Astrocyte of the spinal cord (primary cell): ENCODE measurements at regions not wholly inside any gene's neighbourhood (a gene's known extent, or its start where the extent isn't known, plus 50 kb on each side); places are given as distances from the start of the nearest gene placed in this dataset.

Source experiments
- DNase-seq: peaks from one replicate; pipeline ENCODE4 v3.0.0; 2011; ENCODE audit warnings: low read depth, low spot score
- H3K4me3 ChIP-seq: 2 replicates; pipeline ENCODE4 v1.5.1; 2011; ENCODE audit warnings: low read depth, mild to moderate bottlenecking, low read length, moderate library complexity
- in situ Hi-C: cut with HindIII; loops from 2 replicates; pipeline ENCODE4 v1.10.0; 2017; ENCODE audit warnings: low sequenced_read_pairs
- TF ChIP-seq, protein P1 (sequence below): IDR thresholded peaks from 2 replicates; pipeline ENCODE4 v1.5.1; 2012; ENCODE audit warnings: low read depth, mild to moderate bottlenecking, low read length, inconsistent platforms

DNA sequence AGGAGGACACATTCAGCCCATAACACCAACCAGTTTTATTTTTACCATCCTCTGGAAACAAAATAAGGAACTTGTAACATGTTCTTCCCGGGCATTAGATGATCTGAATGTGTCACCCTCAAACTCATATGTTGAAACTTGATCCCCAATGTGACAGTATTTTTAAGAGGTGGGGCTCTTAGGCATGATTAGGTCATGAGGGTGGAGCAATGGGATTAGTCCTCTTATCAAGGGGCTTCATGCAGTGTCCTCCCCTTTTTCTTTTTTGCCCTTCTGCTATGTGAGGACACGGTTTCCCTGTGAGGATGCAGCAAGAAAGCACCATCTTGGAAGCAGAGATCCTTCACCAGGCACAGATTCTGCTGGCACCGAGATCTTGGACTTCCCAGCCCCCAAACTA is 401.5 kb upstream of the TRIB2 start:
- DNase-seq, result no peak
- no peak overlapping the region for H3K4me3 ChIP-seq
- TF ChIP-seq, protein P1, sequence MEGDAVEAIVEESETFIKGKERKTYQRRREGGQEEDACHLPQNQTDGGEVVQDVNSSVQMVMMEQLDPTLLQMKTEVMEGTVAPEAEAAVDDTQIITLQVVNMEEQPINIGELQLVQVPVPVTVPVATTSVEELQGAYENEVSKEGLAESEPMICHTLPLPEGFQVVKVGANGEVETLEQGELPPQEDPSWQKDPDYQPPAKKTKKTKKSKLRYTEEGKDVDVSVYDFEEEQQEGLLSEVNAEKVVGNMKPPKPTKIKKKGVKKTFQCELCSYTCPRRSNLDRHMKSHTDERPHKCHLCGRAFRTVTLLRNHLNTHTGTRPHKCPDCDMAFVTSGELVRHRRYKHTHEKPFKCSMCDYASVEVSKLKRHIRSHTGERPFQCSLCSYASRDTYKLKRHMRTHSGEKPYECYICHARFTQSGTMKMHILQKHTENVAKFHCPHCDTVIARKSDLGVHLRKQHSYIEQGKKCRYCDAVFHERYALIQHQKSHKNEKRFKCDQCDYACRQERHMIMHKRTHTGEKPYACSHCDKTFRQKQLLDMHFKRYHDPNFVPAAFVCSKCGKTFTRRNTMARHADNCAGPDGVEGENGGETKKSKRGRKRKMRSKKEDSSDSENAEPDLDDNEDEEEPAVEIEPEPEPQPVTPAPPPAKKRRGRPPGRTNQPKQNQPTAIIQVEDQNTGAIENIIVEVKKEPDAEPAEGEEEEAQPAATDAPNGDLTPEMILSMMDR, result no peak
- in situ Hi-C loops, result loop anchor here (25.0 kb wide), 1 partner anchor 397 kb away; the partner anchor contains the start of gene TRIB2

DNA sequence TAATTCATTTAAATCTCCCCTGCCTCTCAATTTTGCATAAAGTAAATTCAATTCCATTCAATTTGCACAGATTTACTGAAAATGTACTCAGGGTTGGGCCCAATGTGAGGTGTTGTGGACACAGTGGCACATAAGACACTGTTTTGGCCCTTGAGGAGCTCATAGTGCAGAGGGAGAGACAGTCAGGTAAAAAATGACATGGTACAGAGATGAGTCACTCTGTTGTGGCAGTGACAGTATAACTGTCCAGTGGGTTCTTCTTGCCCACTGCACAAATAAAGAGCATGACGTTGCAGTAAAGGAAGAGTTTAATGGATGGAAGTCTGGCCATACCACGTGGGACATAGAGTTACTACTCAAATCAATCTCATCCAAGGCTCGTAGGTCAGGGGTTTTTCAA is 400.3 kb upstream of the TRIB2 start:
- TF ChIP-seq, protein P1, result no peak
- in situ Hi-C loops, result loop anchor here (25.0 kb wide), 1 partner anchor 396 kb away; the partner anchor contains the start of gene TRIB2
- H3K4me3 ChIP-seq, result no peak overlapping the region
- DNase-seq, result no peak

DNA sequence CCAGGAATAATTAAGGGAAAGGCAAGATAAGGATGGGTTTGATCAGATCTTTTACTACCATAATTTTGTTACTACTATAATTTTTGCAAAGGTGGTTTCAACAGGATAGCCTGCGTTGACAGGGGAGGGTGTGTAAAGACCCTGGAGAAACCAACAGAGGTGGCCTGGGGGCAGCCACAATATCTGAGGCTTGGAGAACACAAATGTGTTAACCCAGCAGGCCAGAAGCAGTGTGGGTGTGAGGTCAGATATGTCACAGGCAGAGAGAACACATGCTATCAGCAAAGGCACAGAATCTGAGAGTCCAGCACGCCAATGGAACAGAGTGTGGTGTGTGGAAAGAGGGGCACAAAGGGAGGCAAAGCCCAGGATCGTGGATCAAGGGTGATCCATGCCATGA is 399.4 kb upstream of the TRIB2 start:
- TF ChIP-seq, protein P1, result no peak
- no peak for DNase-seq
- in situ Hi-C loops, result loop anchor here (25.0 kb wide), 1 partner anchor 395 kb away; the partner anchor contains the start of gene TRIB2
- H3K4me3 ChIP-seq, result no peak overlapping the region

DNA sequence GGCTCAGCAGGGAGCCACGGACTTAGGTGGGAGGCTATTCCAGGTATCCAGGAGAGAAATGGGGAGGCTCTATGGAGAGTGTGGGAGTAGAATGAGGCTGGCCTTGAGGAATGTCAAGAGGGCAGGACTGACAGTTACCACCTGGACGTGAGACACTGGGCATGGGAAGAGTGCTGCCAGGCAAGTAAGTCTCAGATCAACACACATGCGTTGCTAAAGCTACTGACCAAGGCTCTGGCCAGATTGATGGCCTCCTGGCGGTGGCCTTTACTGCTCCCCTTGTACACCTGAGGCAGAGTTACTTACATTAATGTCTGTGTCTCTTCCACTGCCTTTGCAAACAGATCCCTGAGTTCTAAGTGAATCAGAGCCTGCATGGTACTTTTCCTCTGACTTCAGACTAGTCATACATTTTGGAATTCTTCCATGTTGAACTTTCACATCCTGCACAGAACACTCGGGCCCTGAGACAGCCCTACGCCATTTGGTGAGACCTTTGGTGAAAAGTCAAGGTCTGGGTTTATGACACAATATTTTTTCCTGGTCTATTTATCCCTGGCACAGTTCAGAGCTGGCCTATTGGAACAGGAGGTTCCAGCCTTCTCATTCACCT is 398.8 kb upstream of the TRIB2 start:
- H3K4me3 ChIP-seq, result no peak overlapping the region
- TF ChIP-seq, protein P1, result no peak
- in situ Hi-C loops, result loop anchor here (25.0 kb wide), 1 partner anchor 394 kb away; the partner anchor contains the start of gene TRIB2
- DNase-seq, result no peak

DNA sequence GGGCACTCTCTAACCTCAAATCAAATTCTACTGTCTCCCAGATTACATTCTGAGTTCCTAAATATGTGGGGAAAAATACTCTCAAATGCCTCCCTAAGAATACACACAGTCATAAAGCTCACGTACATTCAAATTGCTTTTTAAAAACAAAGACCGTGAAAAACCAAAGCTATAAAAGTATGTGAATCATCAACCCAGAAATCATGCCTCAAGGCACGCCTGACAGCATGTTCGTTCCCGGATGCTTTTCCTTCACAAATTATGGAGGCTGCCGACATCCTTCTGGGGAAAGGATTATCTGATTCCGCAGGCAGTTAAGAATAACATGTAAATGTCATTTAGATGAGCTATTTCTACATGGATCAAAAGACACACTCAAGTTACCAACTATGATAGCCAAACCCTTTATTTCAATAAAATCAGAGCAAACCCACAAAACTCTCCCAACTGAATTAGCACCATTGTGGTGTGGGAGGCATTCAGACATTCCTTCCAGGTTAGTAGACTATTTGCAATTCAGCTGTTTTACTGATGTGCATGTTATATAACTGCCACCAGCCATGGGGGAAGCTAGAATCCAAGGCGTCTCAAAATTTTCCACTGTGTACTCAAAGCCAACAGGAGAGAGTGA is 398.2 kb upstream of the TRIB2 start:
- in situ Hi-C loops, result loop anchor here (25.0 kb wide), 1 partner anchor 394 kb away; the partner anchor contains the start of gene TRIB2
- DNase-seq, result peak; percentile 96
- no peak overlapping the region for H3K4me3 ChIP-seq
- TF ChIP-seq, protein P1, result no peak

DNA sequence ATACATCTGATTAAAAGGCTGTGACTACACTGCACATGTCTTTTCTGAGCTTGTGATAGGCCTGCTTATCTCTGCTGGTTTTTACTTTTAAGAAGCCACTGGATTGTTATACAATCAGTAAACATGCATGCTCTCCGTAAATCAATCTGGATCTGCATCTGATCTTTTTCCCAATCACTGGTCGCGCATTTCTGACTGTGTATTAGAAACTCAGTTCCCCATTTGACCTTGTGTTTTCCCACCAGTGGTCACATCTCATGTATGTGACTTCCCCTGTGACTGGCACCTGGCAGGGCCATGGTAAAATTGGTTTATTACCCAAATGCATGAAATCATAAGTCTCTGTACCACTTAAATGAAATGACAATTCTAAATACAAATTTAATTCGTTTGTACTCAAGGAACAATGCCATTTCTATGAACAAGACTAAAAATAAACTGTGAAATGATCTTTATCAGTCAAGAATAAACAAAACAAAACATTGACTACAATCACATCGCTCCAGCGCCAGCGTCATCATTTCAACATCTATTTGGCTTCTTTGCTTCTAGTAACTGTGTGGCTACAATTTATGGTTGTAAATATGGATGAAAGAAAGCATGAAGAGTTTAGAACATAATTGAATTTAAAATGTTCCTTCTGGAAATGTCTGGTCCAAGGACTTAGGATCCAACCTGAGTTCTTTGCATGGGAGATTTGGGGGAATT is 396.6 kb upstream of the TRIB2 start:
- TF ChIP-seq, protein P1, result no peak
- in situ Hi-C loops, result loop anchor here (25.0 kb wide), 1 partner anchor 392 kb away; the partner anchor contains the start of gene TRIB2
- no peak overlapping the region for H3K4me3 ChIP-seq
- no peak for DNase-seq
